Pancreas (tissue), 10 donors: ENCODE measurements at regions not wholly inside any gene's neighbourhood (a gene's known extent, or its start where the extent isn't known, plus 50 kb on each side); places are given as distances from the start of the nearest gene placed in this dataset.
A peak's percentile ranks its signal among the peaks of the same experiment; 100 is the strongest.

Experiments
- ATAC-seq, 4 donors: fragments of 200-7000 bp; cut with Tn5 transposase; one replicate each; pipeline versions ENCODE4 v1.8.0 to v1.9.1; 2020; ENCODE audit warnings: mild to moderate bottlenecking in 4 of 4, moderate library complexity in 4 of 4
- DNase-seq, 6 donors: peaks; one replicate each; pipeline ENCODE4 v3.0.0-alpha.2; 2020
- FAIRE-seq: peaks from 2 replicates; lab custom pipeline; 2012; peaks lifted over from hg19 to GRCh38; lab: Jason Lieb, UNC
- H3K27ac ChIP-seq, 4 donors: fragments of 200-600 bp; sonication (generic); 1 replicate in 3 of 4; 2 replicates in 1 of 4; pipeline versions ENCODE4 v1.5.0 to v1.8.0; 2020
- H3K27me3 ChIP-seq, 4 donors: fragments of 200-600 bp; one replicate each; pipeline ENCODE4 v1.8.0; 2021
- H3K36me3 ChIP-seq, 3 donors: fragments of 200-600 bp; sonication (generic) in 1 of 3; one replicate each; pipeline versions ENCODE4 v1.5.0 to v1.8.0; 2020 to 2021
- H3K4me1 ChIP-seq, 3 donors: fragments of 200-600 bp; one replicate each; pipeline ENCODE4 v1.8.0; 2021
- H3K4me3 ChIP-seq, 4 donors: fragments of 200-600 bp; sonication (generic) in 2 of 4; one replicate each; pipeline versions ENCODE4 v1.5.0 to v1.8.0; 2020 to 2021
- H3K9me3 ChIP-seq, 4 donors: fragments of 200-600 bp; one replicate each; pipeline ENCODE4 v1.8.0; 2021
- CTCF ChIP-seq, 4 donors: fragments of 200-600 bp; sonication (generic) in 3 of 4; IDR thresholded peaks; one replicate each; pipeline versions ENCODE4 v1.5.0 to v1.8.0; 2021; ENCODE audit warnings: antibody characterized with exemption in 4 of 4
- WGBS, 2 donors: extraction: QIAGEN DNeasy Blood & Tissue Kit; methylation state at CpG; one replicate each; pipeline ENCODE4 v1.1.7; 2013; 5-methylcytosine and 5-hydroxymethylcytosine counted together
- intact Hi-C, 3 donors: fragments of 100-400 bp; cut with DNase I; formaldehyde crosslinking; loops; one replicate each; pipeline versions ENCODE4 v1.11.1 to v1.14.2; 2022
- donor health status: healthy with polysubstance abuse.
- donor health status: DM: no; HTN: no; CAD: no; lungs with moderate emphysema.
- donor health status: DM: no; HTN: no; CAD: no.
- donor health status: control.
- donor health status: control.
- donor health status: Bipolar disorder and iron deficiency.
- donor health status: DM: yes; HTN: yes; CAD: no.
- donor health status: DM: no; HTN: no; CAD: no.
- donor health status: DM: no; HTN: no; CAD: no.
- donor health status: DM: yes; HTN: yes; CAD: no.

GRCh38 chr7:42831006-42831717 is 80.7 kb downstream of the C7orf25 start:
- no peaks in the 10 kb centered on the region for H3K9me3 ChIP-seq
- no peak overlapping the region for H3K27ac ChIP-seq
- intact Hi-C loops, result loop anchor here in 1 of 3 donors (10.0 kb wide), 1 partner anchor 846 kb away; no protein-coding TSS in a partner anchor
- no peaks in the 10 kb centered on the region for H3K27me3 ChIP-seq
- TF ChIP-seq CTCF (IDR thresholded peaks at IDR 0.05), result no peak
- H3K4me1 ChIP-seq, result no peaks in the 10 kb centered on the region
- no peak overlapping the region for H3K4me3 ChIP-seq
- no peak for FAIRE-seq
- WGBS, 2 donors, result 34% methylated on average over 6 of the region's 6 CpGs
- no peak for DNase-seq
- no peaks in the 10 kb centered on the region for H3K36me3 ChIP-seq
- ATAC-seq, result peak in 2 of 4 donors; percentile 12 to 22

- Histone ChIP-seq H3K27ac (no peak overlapping the region), H3K4me3 (no peak overlapping the region), H3K9me3 (no peaks in the 10 kb centered on the region), H3K27me3 (no peaks in the 10 kb centered on the region), H3K36me3 (no peaks in the 10 kb centered on the region), H3K4me1 (no peaks in the 10 kb centered on the region)
- WGBS, 2 donors, result 85 to 97% methylated on average over 1 of the region's 1 CpG
- ATAC-seq (no peak), FAIRE-seq (no peak), DNase-seq (no peak)
- intact Hi-C loops, result no loop called here
- no peak for TF ChIP-seq CTCF (IDR thresholded peaks at IDR 0.05)
Observed at GRCh38 chr7:42812779-42813178, 99.1 kb downstream of the C7orf25 start.

- intact Hi-C loops, result no loop called here
- Histone ChIP-seq H3K27ac (no peak overlapping the region), H3K9me3 (no peaks in the 10 kb centered on the region), H3K27me3 (no peaks in the 10 kb centered on the region), H3K36me3 (no peaks in the 10 kb centered on the region), H3K4me3 (no peak overlapping the region), H3K4me1 (no peaks in the 10 kb centered on the region)
- no peak for TF ChIP-seq CTCF (IDR thresholded peaks at IDR 0.05)
- 69 to 76% methylated on average over 2 of the region's 2 CpGs for WGBS, 2 donors
- DNase-seq, result no peak
- ATAC-seq, result no peak
- no peak for FAIRE-seq
Observed at GRCh38 chr7:42805601-42806000, 106.3 kb downstream of the C7orf25 start.

- Histone ChIP-seq H3K4me1 (no peaks in the 10 kb centered on the region), H3K36me3 (no peaks in the 10 kb centered on the region), H3K27ac (no peak overlapping the region), H3K4me3 (no peak overlapping the region), H3K9me3 (no peaks in the 10 kb centered on the region), H3K27me3 (no peaks in the 10 kb centered on the region)
- 85 to 94% methylated on average over 19 of the region's 19 CpGs for WGBS, 2 donors
- ATAC-seq (no peak), DNase-seq (no peak), FAIRE-seq (no peak)
- TF ChIP-seq CTCF (IDR thresholded peaks at IDR 0.05), result no peak
- intact Hi-C loops, result no loop called here
Observed at GRCh38 chr7:42794673-42795072, 117.2 kb downstream of the C7orf25 start.

GRCh38 chr7:42792841-42793240 is 119.0 kb downstream of the C7orf25 start:
- Histone ChIP-seq H3K4me1 (no peaks in the 10 kb centered on the region), H3K9me3 (no peaks in the 10 kb centered on the region), H3K27me3 (no peaks in the 10 kb centered on the region), H3K4me3 (no peak overlapping the region), H3K36me3 (no peaks in the 10 kb centered on the region), H3K27ac (no peak overlapping the region)
- TF ChIP-seq CTCF (IDR thresholded peaks at IDR 0.05), result no peak
- intact Hi-C loops, result no loop called here
- DNase-seq (no peak), FAIRE-seq (no peak), ATAC-seq (no peak)
- WGBS, 2 donors, result 53 to 70% methylated on average over 3 of the region's 3 CpGs
